ENCODE measurements at regions not wholly inside any gene's neighbourhood (a gene's known extent, or its start where the extent isn't known, plus 50 kb on each side); places are given as distances from the start of the nearest gene placed in this dataset.
A peak's percentile ranks its signal among the peaks of the same experiment; 100 is the strongest.

GRCh38 chr17:34412965-34413441, 50.0 kb upstream of the CCL1 start (continued):
- TF ChIP-seq RBFOX2 (IDR thresholded peaks at IDR 0.05; ENCODE audit: low read depth, low read length) (peak; percentile 16; the same call in 1 of the 2 replicates), HINFP (tag; conservative IDR thresholded peaks at IDR 0.05; ENCODE audit: low read depth) (no peak), ZNF212 (CRISPR knock-in tag; IDR thresholded peaks at IDR 0.05) (no peak), ZFX (CRISPR knock-in tag; IDR thresholded peaks at IDR 0.05) (no peak), SNIP1 (IDR thresholded peaks at IDR 0.05; ENCODE audit: low read depth) (no peak), ZNF785 (CRISPR knock-in tag; IDR thresholded peaks at IDR 0.05) (no peak), ZNF324 (CRISPR knock-in tag; IDR thresholded peaks at IDR 0.05) (no peak), NEUROD1 (IDR thresholded peaks at IDR 0.05; ENCODE audit: borderline replicate concordance, low read depth, low read length, partially characterized antibody) (no peak), ZNF146 (CRISPR knock-in tag; IDR thresholded peaks at IDR 0.05; ENCODE audit: unreplicated experiment) (no peak), CHD1 (IDR thresholded peaks at IDR 0.05; ENCODE audit: low read length) (no peak), NCOA4 (IDR thresholded peaks at IDR 0.05; ENCODE audit: partially characterized antibody) (no peak), MED1 (CRISPR knock-in tag; IDR thresholded peaks at IDR 0.05; ENCODE audit: borderline replicate concordance) (no peak), TCF7L2 (IDR thresholded peaks at IDR 0.05; ENCODE audit: low read depth, low read length) (no peak), KLF16 (IDR thresholded peaks at IDR 0.05) (no peak), ZKSCAN8 (CRISPR knock-in tag; IDR thresholded peaks at IDR 0.05) (0 out of 2 replicates have a peak, but pooled peaks have one; percentile 70), FOXK1 (CRISPR knock-in tag; IDR thresholded peaks at IDR 0.05; ENCODE audit: borderline replicate concordance) (no peak), ZNF584 (CRISPR knock-in tag; IDR thresholded peaks at IDR 0.05; ENCODE audit: low read depth) (0 out of 2 replicates have a peak, but pooled peaks have one; percentile 23)
- TF ChIP-seq, protein P1, sequence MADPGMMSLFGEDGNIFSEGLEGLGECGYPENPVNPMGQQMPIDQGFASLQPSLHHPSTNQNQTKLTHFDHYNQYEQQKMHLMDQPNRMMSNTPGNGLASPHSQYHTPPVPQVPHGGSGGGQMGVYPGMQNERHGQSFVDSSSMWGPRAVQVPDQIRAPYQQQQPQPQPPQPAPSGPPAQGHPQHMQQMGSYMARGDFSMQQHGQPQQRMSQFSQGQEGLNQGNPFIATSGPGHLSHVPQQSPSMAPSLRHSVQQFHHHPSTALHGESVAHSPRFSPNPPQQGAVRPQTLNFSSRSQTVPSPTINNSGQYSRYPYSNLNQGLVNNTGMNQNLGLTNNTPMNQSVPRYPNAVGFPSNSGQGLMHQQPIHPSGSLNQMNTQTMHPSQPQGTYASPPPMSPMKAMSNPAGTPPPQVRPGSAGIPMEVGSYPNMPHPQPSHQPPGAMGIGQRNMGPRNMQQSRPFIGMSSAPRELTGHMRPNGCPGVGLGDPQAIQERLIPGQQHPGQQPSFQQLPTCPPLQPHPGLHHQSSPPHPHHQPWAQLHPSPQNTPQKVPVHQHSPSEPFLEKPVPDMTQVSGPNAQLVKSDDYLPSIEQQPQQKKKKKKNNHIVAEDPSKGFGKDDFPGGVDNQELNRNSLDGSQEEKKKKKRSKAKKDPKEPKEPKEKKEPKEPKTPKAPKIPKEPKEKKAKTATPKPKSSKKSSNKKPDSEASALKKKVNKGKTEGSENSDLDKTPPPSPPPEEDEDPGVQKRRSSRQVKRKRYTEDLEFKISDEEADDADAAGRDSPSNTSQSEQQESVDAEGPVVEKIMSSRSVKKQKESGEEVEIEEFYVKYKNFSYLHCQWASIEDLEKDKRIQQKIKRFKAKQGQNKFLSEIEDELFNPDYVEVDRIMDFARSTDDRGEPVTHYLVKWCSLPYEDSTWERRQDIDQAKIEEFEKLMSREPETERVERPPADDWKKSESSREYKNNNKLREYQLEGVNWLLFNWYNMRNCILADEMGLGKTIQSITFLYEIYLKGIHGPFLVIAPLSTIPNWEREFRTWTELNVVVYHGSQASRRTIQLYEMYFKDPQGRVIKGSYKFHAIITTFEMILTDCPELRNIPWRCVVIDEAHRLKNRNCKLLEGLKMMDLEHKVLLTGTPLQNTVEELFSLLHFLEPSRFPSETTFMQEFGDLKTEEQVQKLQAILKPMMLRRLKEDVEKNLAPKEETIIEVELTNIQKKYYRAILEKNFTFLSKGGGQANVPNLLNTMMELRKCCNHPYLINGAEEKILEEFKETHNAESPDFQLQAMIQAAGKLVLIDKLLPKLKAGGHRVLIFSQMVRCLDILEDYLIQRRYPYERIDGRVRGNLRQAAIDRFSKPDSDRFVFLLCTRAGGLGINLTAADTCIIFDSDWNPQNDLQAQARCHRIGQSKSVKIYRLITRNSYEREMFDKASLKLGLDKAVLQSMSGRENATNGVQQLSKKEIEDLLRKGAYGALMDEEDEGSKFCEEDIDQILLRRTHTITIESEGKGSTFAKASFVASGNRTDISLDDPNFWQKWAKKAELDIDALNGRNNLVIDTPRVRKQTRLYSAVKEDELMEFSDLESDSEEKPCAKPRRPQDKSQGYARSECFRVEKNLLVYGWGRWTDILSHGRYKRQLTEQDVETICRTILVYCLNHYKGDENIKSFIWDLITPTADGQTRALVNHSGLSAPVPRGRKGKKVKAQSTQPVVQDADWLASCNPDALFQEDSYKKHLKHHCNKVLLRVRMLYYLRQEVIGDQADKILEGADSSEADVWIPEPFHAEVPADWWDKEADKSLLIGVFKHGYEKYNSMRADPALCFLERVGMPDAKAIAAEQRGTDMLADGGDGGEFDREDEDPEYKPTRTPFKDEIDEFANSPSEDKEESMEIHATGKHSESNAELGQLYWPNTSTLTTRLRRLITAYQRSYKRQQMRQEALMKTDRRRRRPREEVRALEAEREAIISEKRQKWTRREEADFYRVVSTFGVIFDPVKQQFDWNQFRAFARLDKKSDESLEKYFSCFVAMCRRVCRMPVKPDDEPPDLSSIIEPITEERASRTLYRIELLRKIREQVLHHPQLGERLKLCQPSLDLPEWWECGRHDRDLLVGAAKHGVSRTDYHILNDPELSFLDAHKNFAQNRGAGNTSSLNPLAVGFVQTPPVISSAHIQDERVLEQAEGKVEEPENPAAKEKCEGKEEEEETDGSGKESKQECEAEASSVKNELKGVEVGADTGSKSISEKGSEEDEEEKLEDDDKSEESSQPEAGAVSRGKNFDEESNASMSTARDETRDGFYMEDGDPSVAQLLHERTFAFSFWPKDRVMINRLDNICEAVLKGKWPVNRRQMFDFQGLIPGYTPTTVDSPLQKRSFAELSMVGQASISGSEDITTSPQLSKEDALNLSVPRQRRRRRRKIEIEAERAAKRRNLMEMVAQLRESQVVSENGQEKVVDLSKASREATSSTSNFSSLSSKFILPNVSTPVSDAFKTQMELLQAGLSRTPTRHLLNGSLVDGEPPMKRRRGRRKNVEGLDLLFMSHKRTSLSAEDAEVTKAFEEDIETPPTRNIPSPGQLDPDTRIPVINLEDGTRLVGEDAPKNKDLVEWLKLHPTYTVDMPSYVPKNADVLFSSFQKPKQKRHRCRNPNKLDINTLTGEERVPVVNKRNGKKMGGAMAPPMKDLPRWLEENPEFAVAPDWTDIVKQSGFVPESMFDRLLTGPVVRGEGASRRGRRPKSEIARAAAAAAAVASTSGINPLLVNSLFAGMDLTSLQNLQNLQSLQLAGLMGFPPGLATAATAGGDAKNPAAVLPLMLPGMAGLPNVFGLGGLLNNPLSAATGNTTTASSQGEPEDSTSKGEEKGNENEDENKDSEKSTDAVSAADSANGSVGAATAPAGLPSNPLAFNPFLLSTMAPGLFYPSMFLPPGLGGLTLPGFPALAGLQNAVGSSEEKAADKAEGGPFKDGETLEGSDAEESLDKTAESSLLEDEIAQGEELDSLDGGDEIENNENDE (IDR thresholded peaks at IDR 0.05; ENCODE audit: low read depth, low read length) = no peak
